K562 (cell line): ENCODE measurements at regions not wholly inside any gene's neighbourhood (a gene's known extent, or its start where the extent isn't known, plus 50 kb on each side); places are given as distances from the start of the nearest gene placed in this dataset.

ENCODE experiments used
- CHD7 ChIP-seq: fragments of 200-600 bp; sonication (generic); IDR thresholded peaks from one replicate; pipeline ENCODE4 v1.6.1; 2012; ENCODE audit warnings: mild to moderate bottlenecking, low read depth, low read length, inconsistent platforms
- JUND ChIP-seq, 2 experiments: IDR thresholded peaks; 2 replicates in 1 of 2; 3 replicates in 1 of 2; pipeline ENCODE4 v1.6.1; 2011; ENCODE audit warnings: borderline replicate concordance in 2 of 2, low read depth in 2 of 2, low read length in 2 of 2, improper control_type of control experiment in 1 of 2, missing biosample characterization in 1 of 2, missing genetic modification characterization in 1 of 2, missing genetic modification reagents in 1 of 2
- MBD1 ChIP-seq: fragments of 250-450 bp; sonication (Bioruptor Pico); IDR thresholded peaks from 2 replicates; pipeline ENCODE4 v1.8.0; 2022; ENCODE audit warnings: inconsistent platforms
- RBM15 ChIP-seq: fragments of 200-400 bp; formaldehyde crosslinking; IDR thresholded peaks from 2 replicates; pipeline ENCODE4 v1.6.1; 2018; ENCODE audit warnings: mild to moderate bottlenecking, low read length, moderate library complexity; ENCODE audit not compliant: insufficient read depth
- U2AF2 ChIP-seq: fragments of 200-400 bp; formaldehyde crosslinking; optimal IDR thresholded peaks from 2 replicates; pipeline ENCODE3; 2017; ENCODE audit warnings: low read depth, mild to moderate bottlenecking, low read length
- ZNF280B ChIP-seq: fragments of 250-450 bp; sonication (Bioruptor Pico); IDR thresholded peaks from 2 replicates; pipeline ENCODE4 v1.5.1; 2021; ENCODE audit warnings: mild to moderate bottlenecking

GRCh38 chr16:49089039-49089438 is 192.6 kb downstream of the CBLN1 start (continued):
- TF ChIP-seq CHD7 (no peak), RBM15 (no peak), ZNF280B (CRISPR knock-in tag) (no peak), MBD1 (CRISPR knock-in tag) (no peak), JUND (IDR thresholded peaks at IDR 0.05; ENCODE audit: borderline replicate concordance, low read depth, low read length) (no peak), JUND (tag; IDR thresholded peaks at IDR 0.05; ENCODE audit: borderline replicate concordance, low read depth, low read length) (no peak), U2AF2 (no peak)
